ENCODE measurements at regions not wholly inside any gene's neighbourhood (a gene's known extent, or its start where the extent isn't known, plus 50 kb on each side); places are given as distances from the start of the nearest gene placed in this dataset.

GRCh38 chr13:107296804-107297203 is 728.9 kb upstream of the ARGLU1 start:
- TF ChIP-seq CTCF (IDR thresholded peaks at IDR 0.05; ENCODE audit: control extremely low read depth, extremely low read depth, low read depth, missing control alignments): no peak
- no peak for DNase-seq (ENCODE audit: extremely low spot score)
- POLR2A ChIA-PET: no interaction called here
- CTCF ChIA-PET: interaction anchor here (1.2 kb wide), 1 partner anchor 19 kb away, joined by 3 read pairs; no protein-coding TSS in a partner anchor

GRCh38 chr13:107295416-107296140 is 727.6 kb upstream of the ARGLU1 start:
- no peak for DNase-seq (ENCODE audit: extremely low spot score)
- TF ChIP-seq CTCF (IDR thresholded peaks at IDR 0.05; ENCODE audit: control extremely low read depth, extremely low read depth, low read depth, missing control alignments): no peak
- CTCF ChIA-PET: no interaction called here
- POLR2A ChIA-PET: no interaction called here

DNA sequence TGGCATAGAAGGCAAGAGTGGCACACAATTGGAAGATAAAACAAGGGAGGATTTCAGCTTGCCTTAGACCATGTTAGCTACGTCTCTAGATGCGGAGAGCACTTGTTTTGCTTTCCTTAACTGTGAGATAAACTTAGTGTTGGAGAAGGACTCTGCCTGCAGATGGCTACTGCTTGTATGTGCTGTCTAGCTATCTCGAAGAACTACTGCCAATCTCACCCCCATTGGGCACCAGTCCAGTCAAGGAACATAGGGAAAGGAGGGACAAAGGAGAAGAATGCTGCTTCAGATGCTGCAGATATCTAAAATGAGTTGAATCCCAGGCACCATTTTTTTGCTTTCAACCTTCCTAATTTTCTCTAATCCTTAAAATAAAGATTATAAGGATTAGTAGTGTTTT is 726.0 kb upstream of the ARGLU1 start:
- ChIA-PET CTCF (interaction anchor here (2.4 kb wide), 1 partner anchor 15 kb away, joined by 8 read pairs; no protein-coding TSS in a partner anchor), POLR2A (no interaction called here)
- TF ChIP-seq CTCF (IDR thresholded peaks at IDR 0.05; ENCODE audit: control extremely low read depth, extremely low read depth, low read depth, missing control alignments): no peak
- no peak for DNase-seq (ENCODE audit: extremely low spot score)

- no peak for DNase-seq (ENCODE audit: extremely low spot score)
- TF ChIP-seq CTCF (IDR thresholded peaks at IDR 0.05; ENCODE audit: control extremely low read depth, extremely low read depth, low read depth, missing control alignments): no peak
- ChIA-PET POLR2A (no interaction called here), CTCF (interaction anchor here (1.7 kb wide), 1 partner anchor 9 kb away, joined by 3 read pairs; no protein-coding TSS in a partner anchor)
Observed at GRCh38 chr13:107291875-107292274, 723.9 kb upstream of the ARGLU1 start.

DNA sequence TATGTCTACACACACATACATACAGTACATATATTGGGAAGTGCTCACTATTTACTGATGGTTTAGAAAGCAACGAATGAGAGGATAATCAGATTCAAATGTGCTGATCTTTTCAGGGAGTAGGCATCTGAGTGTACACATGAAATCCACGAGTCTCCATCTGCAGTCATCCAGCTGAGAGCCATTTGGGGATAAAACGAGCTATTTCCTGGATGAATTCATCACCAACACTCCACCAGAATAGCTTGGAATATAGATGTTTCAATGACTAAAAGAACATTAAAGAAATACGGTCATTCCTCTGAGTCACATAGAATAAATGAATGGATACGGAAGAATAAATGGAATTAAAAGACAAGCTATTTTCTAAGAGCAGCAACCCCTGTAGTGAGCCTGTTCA is 721.6 kb upstream of the ARGLU1 start:
- ChIA-PET POLR2A (no interaction called here), CTCF (interaction anchor here (0.9 kb wide), 1 partner anchor 9 kb away, joined by 4 read pairs; no protein-coding TSS in a partner anchor)
- no peak for TF ChIP-seq CTCF (IDR thresholded peaks at IDR 0.05; ENCODE audit: control extremely low read depth, extremely low read depth, low read depth, missing control alignments)
- DNase-seq (ENCODE audit: extremely low spot score): no peak

- TF ChIP-seq CTCF (IDR thresholded peaks at IDR 0.05; ENCODE audit: control extremely low read depth, extremely low read depth, low read depth, missing control alignments): no peak
- ChIA-PET POLR2A (no interaction called here), CTCF (no interaction called here)
- no peak for DNase-seq (ENCODE audit: extremely low spot score)
Observed at GRCh38 chr13:107284173-107284572, 716.2 kb upstream of the ARGLU1 start.
